GM19397 (cell line): ENCODE measurements at regions not wholly inside any gene's neighbourhood (a gene's known extent, or its start where the extent isn't known, plus 50 kb on each side); places are given as distances from the start of the nearest gene placed in this dataset.

Experiments used
- ATAC-seq: cut with Tn5 transposase; IDR thresholded peaks from one replicate; pipeline ENCODE4 v1.9.1; 2021; ENCODE audit warnings: mild to moderate bottlenecking, moderate library complexity; ENCODE audit not compliant: unreplicated experiment

GRCh38 chr10:88122576-88122975 lies 259.2 kb downstream of the PTEN start:
- ATAC-seq = no peak

DNA sequence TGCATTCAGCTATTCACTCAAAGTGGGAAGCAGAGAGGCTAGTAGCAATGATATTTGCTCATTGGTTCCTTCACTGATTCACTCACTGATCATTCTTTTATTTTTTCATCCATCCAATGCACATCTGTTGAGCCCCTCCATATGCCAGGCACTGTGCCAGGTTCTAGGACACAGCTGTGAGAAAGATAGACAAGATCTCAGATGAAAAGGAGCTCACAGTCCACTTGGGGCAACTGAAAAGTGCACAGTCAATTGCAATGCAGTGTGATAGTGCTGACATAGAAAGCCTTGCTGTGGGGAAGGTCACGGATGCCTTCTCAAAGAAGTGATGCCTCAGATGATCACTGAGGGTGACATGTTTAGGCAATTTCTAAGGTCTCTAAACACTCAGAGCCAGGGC lies 262.3 kb downstream of the PTEN start:
- no peak for ATAC-seq

DNA sequence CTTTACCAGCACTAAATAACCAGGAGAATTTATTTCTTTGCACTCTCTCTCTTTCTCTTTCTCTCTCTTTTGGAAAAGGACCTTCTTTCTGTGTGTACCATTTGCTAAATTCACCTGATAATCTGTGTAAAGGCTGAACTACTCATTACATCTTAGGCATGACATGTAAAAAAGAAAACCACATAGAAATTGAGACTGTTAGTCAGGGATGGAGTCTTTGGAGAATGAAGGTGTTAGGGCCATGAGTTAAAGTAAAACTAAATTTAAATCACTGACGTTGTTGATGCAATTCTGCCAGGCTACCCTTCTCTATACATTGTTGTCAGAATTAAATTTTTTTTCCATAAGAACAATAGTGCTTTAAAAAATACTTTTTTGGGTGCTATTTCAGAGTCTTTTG lies 263.3 kb downstream of the PTEN start:
- no peak for ATAC-seq

DNA sequence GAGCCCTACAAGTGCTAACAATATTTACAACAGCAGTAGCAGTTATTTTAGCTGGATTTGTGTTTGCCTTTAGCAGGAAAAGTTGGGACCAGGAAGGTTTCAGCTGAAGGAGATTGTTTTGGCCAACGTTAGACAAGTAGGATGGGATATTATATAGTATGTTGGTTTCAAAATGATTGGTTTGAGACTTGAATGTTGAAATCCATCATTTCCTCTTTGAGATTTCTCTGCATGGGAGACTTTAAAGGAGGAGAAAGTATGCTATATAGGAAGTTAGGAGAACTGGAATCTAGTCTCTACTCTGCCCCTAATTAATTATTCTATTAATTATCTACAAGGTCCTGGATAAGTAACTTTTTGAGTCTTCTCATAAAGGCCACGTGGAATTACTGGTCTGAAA lies 263.8 kb downstream of the PTEN start:
- no peak for ATAC-seq

- ATAC-seq = no peak
These were observed 264.3 kb downstream of the PTEN start for GRCh38 chr10:88127766-88128165.

DNA sequence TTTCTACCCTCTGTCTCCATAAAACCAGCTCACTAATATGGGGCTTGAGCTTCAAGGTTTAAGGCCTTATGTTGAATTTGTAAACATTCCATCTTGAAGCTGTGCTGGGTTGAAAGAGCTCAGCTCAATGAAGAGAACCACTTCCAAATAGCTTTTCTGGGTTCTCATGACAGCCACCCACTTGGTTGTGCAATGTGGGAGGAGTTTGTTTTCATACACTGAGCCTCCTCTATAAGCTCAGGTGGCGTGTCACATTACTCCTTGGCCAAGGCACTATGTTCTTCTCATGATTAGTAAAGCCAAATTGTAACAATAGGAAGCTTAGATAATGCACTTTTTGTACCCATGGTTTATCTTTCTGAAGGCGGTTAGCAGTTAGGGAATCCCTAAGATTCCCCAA lies 265.6 kb downstream of the PTEN start:
- no peak for ATAC-seq

DNA sequence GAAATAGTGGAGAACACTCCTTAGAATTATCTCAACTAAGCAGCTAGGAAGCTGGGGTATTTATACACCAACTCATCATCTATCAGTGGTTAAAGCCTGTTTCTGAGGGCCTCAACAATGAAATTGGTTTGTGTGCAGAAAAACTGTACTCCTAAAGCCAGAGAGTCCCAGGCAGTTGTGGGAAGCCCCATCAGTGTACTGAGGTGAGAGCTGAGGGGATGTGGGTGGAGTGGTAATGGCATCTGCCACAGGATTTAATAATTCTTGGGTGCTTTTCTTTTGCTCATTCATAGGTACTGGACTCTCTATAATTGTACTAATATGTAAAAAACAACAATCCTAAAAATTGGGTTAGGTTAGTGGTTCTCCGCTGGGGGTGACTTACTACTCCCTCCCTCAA lies 267.5 kb downstream of the PTEN start:
- ATAC-seq = no peak

DNA sequence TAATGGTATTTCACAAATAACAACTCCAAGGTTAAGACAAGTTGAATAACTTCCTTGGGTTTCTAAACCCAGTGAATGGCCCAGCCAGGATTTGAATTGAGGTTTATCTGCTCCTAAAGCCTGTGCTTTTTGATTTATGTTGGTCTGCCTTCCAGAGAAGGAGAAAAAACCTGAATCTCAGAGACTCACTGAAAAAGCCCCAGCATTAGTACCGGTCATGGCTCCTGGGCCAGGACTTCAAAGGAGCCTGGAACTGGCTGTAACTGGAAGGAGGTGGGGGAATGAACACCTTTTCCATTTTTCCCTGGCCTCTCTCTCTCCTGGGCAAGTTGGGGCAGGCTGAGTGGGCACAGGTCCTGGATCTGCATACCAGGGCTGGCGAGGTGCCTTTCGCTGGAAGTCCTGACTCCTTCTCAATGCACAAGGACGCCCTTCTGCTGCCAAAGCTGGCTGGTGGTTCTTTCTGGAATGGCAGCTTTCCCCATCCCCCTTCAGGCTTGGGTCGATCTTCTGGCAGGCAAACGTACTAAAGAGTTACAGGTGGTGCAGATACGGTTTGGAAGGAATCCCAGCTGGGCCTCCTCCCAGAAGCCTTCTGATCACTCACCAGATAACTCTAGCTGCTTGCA lies 268.2 kb downstream of the PTEN start:
- no peak for ATAC-seq

- no peak for ATAC-seq
These were observed 273.3 kb downstream of the PTEN start for GRCh38 chr10:88136712-88137111.

DNA sequence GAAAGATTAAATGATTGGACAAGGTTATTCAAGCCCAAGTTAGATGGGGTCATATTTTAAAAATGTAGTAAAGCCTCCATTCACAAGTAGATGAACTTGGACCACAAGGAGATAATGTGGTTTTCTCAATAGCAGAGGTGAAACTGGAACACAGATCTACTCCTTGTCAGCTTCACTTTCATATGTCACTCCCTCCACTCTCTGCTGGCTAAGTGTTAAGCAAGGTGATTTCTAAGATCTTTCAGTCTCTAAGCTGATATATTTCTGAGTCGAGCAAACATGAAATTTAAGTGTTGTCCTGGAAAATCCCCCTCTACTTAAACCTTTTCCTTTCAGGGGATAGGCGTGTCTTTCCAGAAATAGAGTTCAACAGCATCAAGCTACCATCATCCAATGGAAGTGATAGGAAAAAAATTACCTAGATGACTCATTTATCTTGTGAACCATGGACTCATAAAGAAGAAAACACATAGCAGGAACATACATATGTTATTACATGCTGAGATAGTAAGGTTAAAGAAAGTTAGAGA lies 275.0 kb downstream of the PTEN start:
- ATAC-seq = peak; percentile 85

DNA sequence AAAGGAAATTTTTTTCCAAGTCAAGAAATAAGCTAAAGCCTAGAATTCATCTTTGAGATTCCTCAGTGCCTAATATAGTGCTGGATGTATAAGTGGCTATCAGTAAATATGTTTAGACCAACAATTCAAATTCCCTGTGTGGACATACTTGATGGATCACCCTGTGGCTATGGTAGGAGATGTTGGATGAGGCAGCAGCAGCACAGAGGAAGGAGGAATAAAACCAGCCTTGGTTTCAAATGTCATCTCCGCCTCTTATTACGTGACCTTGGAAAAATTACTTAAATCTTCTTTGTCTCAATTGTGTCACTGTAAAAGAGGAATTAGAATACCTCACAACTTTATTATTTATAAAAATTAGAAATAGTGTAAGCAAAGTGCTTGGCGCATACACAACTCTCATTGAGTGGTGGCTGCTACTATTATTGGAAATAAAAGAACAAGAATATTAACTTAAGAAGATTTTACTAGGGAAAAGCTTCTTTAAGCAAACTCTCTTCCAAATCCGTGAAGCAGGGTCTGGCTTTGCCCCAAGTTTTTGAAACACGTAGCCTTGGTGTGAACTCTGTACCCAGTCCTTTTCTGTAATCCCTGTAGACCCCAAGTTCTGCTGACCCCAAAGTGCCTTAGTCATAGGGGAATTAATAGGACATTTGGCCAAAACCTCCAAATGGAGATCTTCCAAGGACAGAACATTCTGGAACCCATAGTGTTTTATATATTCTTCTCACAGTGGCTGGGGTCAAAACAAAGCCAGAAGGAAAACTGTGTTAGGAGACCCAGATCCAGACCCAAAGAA lies 283.8 kb downstream of the PTEN start:
- ATAC-seq = no peak

DNA sequence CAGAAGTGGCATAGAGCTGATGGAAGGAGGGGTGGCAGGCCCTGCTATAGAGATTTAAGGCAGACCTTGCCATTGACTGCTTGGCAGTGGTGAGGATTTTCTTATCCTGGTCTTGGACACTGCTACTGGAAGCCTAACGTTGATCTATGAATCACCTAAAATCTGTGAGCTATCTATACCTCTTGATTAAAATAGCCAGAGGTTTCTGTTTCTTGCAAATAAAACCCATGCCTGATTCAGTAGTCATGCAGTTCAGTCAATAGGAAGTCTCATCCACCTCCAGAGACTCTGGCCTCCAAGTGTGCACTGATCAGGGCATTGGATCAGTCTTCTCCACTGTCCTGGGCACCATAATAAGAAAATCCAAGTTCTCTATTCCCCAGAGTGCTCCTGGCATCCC lies 286.5 kb downstream of the PTEN start:
- no peak for ATAC-seq

DNA sequence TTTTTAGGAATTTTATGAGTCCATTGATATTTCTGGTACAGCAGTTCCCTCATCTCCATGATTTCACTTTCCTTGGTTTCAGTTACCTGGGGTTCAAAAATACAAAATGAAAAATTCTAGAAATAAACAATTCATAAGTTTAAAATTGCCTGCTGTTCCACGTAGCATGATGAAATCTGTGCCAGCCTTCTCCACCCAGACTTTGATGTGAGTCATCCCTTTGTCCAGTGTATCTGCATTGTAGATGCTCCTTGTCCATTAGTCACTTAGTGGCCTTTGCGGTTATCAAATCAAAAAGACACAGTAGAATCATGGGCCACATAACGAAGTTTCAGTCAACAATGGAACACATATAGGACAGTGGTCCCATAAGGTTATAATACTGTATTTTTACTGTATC lies 286.9 kb downstream of the PTEN start:
- no peak for ATAC-seq

GRCh38 chr10:88152728-88153133 lies 289.3 kb downstream of the PTEN start:
- peak; percentile 78 for ATAC-seq

DNA sequence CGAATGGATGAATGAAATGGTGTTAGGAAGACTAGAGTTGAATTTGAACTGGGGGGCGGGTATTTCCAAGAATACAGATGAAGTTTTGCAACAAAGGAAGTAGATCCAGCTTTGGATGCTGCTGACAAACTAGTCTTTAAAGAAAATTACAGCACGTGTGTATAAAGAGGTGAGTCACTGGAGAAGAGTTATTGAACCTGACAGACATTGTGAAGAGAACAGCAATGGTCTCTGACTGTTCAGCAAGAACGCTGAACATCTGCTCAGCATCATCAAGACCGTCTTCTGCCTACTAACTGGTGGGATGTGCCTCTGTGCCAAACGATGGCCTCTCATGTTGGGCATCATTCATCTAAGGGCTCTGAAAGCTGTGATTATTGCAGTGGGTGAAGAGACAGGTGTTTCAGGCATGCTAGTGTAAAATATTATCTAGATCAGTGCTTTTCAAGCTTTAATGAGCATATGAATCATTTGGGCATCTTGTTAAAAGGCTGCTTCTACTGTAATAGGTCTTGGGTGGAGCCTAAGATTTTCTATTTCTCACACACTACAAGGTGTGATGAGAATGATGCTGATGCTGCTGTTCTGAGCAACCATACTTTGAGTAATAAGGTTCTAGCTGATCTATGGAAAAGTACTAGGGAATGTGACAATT lies 291.3 kb downstream of the PTEN start:
- ATAC-seq = no peak

DNA sequence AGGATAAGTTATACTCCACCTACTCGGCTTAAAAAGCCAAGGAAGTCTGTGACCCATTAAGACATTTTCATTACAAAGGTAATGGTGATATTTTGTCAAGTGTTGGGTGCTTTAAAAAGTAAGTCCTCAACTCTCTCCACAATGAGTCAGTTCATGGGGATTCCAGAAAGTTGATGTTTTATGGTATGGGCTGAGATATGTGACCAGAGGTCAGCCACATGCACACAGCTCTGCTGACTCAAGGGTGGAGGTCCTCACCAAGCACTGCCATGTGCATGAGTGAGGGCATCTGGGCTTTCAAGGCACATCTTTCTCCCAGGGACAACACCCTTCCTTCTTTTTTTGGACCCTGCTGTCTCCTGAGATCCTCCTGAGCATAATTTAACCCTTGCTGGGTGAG lies 292.9 kb downstream of the PTEN start:
- no peak for ATAC-seq

DNA sequence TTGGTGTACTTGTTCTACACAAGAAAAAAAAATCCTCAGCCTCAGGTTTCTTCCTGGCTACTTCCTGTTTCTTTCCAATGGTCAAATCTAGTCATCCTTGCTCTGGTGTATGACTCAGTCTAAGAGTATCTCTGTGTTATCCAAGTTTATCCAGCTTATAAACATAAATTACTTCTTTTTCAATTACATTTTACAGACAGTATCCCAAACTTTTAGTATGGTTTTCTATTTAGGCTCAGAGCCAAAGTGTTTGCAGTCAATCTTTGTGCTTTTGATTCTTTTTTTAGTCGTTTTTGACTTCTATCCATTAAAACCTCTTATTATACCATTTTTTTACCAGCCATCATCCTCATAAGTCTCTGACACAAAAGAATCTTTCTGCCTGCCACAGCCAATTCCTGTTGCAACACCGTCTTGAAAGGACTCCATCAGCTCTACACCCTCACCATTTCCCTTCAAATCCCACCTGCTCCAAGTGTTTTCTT lies 294.6 kb downstream of the PTEN start:
- ATAC-seq = no peak

- no peak for ATAC-seq
These were observed 295.2 kb downstream of the PTEN start for GRCh38 chr10:88158526-88159122.

GRCh38 chr10:88159127-88159829 lies 295.9 kb downstream of the PTEN start:
- no peak for ATAC-seq

- ATAC-seq = no peak
These were observed 297.6 kb downstream of the PTEN start for GRCh38 chr10:88161070-88161469.

DNA sequence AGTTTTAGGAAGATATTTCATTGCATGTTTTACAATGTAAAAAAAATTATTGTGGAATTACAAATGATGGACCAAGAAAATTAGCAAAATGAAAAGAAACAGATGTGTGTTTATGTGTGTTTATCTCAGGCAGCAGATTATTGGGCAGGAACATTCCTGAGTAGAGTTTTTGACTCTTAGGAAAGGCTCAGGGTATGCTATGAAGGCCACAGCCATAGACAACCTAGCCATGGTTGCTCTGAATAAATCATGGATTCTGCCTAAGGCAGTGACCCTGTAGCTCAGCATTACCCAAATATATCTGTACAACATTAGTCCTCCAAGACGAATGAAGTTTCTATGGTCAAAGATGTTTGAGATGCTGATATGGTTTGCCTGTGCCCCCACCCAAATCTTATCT lies 298.3 kb downstream of the PTEN start:
- no peak for ATAC-seq
